ENCODE measurements at regions not wholly inside any gene's neighbourhood (a gene's known extent, or its start where the extent isn't known, plus 50 kb on each side); places are given as distances from the start of the nearest gene placed in this dataset.
A peak's percentile ranks its signal among the peaks of the same experiment; 100 is the strongest.

DNA sequence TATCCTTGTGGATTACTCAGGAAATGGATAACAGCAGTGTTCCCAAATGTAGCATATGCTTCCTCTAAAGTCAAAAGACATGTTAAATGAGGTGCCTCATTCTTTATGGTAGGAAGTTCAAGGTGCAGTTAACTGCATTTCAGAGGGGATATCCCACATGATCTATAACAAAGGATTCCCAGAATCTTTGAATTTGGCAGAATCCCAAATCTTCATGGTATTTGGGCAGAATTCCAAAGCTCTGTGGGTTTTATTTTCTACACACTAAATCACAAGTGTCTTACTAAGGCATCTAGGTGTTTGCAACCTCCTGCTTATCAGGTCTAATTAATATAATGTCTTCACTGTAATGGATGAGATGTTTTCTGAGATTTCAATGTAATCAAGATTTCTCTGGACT, 364.3 kb upstream of the MAN1A1 start:
- TF ChIP-seq, protein P1, sequence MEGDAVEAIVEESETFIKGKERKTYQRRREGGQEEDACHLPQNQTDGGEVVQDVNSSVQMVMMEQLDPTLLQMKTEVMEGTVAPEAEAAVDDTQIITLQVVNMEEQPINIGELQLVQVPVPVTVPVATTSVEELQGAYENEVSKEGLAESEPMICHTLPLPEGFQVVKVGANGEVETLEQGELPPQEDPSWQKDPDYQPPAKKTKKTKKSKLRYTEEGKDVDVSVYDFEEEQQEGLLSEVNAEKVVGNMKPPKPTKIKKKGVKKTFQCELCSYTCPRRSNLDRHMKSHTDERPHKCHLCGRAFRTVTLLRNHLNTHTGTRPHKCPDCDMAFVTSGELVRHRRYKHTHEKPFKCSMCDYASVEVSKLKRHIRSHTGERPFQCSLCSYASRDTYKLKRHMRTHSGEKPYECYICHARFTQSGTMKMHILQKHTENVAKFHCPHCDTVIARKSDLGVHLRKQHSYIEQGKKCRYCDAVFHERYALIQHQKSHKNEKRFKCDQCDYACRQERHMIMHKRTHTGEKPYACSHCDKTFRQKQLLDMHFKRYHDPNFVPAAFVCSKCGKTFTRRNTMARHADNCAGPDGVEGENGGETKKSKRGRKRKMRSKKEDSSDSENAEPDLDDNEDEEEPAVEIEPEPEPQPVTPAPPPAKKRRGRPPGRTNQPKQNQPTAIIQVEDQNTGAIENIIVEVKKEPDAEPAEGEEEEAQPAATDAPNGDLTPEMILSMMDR (IDR thresholded peaks at IDR 0.05; ENCODE audit: low read depth, low read length, missing control alignments) = no peak
- in situ Hi-C loops (cut with HindIII; ENCODE audit: low sequenced_read_pairs) = no loop called here
- peak; percentile 13 for DNase-seq (ENCODE audit: low read depth)
- no peak overlapping the region for H3K4me3 ChIP-seq (ENCODE audit: low read depth, low read length)

DNA sequence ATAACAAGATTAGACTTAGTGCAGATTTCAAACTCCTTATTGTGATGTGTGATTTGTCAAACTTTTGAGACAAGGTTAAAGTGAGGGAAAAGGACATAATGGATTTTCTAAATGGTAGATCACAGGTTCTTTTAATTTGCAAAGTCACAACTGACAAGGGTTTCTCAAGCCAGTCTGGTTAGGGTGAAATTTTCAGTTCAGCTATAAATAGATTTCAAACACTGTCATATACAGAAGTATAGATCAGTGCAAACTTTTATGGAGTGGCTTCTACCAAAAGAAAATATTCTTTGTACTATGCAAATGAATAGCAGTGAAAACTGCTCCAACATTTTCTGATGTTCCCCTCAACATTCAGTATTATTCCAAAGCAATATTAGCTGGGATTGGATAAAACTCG, 337.1 kb upstream of the MAN1A1 start:
- no peak for DNase-seq (ENCODE audit: low read depth)
- no peak overlapping the region for H3K4me3 ChIP-seq (ENCODE audit: low read depth, low read length)
- in situ Hi-C loops (cut with HindIII; ENCODE audit: low sequenced_read_pairs) = no loop called here
- TF ChIP-seq, protein P1 (IDR thresholded peaks at IDR 0.05; ENCODE audit: low read depth, low read length, missing control alignments) = no peak

DNA sequence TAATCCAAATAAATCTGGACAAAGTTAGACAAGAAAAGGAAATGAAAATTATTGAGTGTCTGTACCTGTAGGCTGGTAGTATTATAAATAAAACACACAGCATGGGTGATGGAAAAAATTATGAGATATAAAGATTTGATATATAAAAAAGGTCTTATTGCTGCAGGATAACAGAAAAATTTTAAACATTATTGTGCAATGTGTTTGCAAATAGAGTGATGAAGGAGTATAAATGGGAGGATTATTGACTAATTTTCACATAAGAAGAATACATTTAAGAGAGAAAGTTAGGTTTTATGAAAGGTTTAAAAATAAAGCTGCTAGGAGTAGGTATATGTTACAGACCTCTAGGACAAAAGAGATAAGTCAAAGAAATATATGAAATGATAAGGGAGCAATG, 336.7 kb upstream of the MAN1A1 start:
- DNase-seq (ENCODE audit: low read depth) = no peak
- in situ Hi-C loops (cut with HindIII; ENCODE audit: low sequenced_read_pairs) = no loop called here
- TF ChIP-seq, protein P1 (IDR thresholded peaks at IDR 0.05; ENCODE audit: low read depth, low read length, missing control alignments) = no peak

GRCh38 chr6:119683671-119684070, 334.1 kb upstream of the MAN1A1 start:
- DNase-seq (ENCODE audit: low read depth) = no peak
- in situ Hi-C loops (cut with HindIII; ENCODE audit: low sequenced_read_pairs) = no loop called here
- no peak overlapping the region for H3K4me3 ChIP-seq (ENCODE audit: low read depth, low read length)
- TF ChIP-seq, protein P1 (IDR thresholded peaks at IDR 0.05; ENCODE audit: low read depth, low read length, missing control alignments) = no peak

More for the DNA sequence above, 336.7 kb upstream of the MAN1A1 start:
- no peak overlapping the region for H3K4me3 ChIP-seq (ENCODE audit: low read depth, low read length)

GRCh38 chr6:119683031-119683430, 333.5 kb upstream of the MAN1A1 start:
- no peak overlapping the region for H3K4me3 ChIP-seq (ENCODE audit: low read depth, low read length)
- peak; percentile 6 for DNase-seq (ENCODE audit: low read depth)
- TF ChIP-seq, protein P1 (IDR thresholded peaks at IDR 0.05; ENCODE audit: low read depth, low read length, missing control alignments) = no peak
- in situ Hi-C loops (cut with HindIII; ENCODE audit: low sequenced_read_pairs) = no loop called here

- DNase-seq (ENCODE audit: low read depth) = no peak
- TF ChIP-seq, protein P1 (IDR thresholded peaks at IDR 0.05; ENCODE audit: low read depth, low read length, missing control alignments) = no peak
- in situ Hi-C loops (cut with HindIII; ENCODE audit: low sequenced_read_pairs) = no loop called here
- H3K4me3 ChIP-seq (ENCODE audit: low read depth, low read length) = no peak overlapping the region
Measured at GRCh38 chr6:119678961-119679360, 329.4 kb upstream of the MAN1A1 start.

DNA sequence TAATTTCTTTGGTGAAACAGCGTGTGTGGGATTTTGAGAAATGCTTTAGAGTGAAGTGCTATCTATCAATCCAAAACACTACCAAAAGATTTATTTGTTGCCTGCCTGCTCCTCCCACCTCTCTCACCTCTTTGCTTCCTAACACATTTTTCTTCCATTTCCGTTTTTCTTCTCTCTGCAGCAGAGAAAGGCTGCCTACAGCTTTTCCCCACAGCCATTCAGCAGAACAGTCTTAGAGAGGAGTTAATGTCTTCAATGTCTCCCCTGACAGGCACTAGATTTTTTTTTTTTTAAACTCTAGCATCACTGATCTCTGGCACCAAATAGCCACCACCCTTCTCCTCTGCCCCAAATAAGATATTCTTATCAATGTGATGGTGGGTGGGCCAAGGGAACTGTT, 327.8 kb upstream of the MAN1A1 start:
- H3K4me3 ChIP-seq (ENCODE audit: low read depth, low read length) = no peak overlapping the region
- TF ChIP-seq, protein P1 (IDR thresholded peaks at IDR 0.05; ENCODE audit: low read depth, low read length, missing control alignments) = no peak

More for the DNA sequence above, 327.8 kb upstream of the MAN1A1 start:
- in situ Hi-C loops (cut with HindIII; ENCODE audit: low sequenced_read_pairs) = no loop called here
- DNase-seq (ENCODE audit: low read depth) = no peak
